ENCODE measurements at regions not wholly inside any gene's neighbourhood (a gene's known extent, or its start where the extent isn't known, plus 50 kb on each side); places are given as distances from the start of the nearest gene placed in this dataset.

GRCh38 chr5:111973961-111974360 is 217.0 kb upstream of the NREP start:
- TF ChIP-seq, protein P1, sequence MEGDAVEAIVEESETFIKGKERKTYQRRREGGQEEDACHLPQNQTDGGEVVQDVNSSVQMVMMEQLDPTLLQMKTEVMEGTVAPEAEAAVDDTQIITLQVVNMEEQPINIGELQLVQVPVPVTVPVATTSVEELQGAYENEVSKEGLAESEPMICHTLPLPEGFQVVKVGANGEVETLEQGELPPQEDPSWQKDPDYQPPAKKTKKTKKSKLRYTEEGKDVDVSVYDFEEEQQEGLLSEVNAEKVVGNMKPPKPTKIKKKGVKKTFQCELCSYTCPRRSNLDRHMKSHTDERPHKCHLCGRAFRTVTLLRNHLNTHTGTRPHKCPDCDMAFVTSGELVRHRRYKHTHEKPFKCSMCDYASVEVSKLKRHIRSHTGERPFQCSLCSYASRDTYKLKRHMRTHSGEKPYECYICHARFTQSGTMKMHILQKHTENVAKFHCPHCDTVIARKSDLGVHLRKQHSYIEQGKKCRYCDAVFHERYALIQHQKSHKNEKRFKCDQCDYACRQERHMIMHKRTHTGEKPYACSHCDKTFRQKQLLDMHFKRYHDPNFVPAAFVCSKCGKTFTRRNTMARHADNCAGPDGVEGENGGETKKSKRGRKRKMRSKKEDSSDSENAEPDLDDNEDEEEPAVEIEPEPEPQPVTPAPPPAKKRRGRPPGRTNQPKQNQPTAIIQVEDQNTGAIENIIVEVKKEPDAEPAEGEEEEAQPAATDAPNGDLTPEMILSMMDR (IDR thresholded peaks at IDR 0.05; ENCODE audit: insufficient read depth, missing control alignments), result no peak
- DNase-seq (ENCODE audit: insufficient read length, low spot score) (no peak), FAIRE-seq (no peak)

GRCh38 chr5:111972548-111972947 is 215.6 kb upstream of the NREP start:
- DNase-seq (ENCODE audit: insufficient read length, low spot score) (no peak), FAIRE-seq (no peak)
- TF ChIP-seq, protein P1 (IDR thresholded peaks at IDR 0.05; ENCODE audit: insufficient read depth, missing control alignments), result no peak

DNA sequence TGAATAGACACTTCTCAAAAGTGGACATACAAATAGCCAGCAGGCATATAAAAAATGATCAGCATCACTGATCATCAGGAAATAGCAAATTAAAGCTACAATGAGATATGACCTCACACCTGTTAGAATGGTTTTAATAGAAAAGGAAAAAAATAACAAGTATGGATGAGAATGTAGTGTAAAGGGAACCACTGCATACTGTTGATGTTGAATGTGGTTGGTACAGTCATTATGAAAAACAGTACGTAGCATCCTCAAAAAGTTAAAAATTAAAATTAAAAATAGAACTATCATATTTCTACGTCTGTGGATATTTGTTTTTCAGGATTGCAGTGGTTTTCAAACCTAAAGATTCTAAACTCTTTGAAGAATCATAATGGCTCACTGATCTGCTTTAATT is 215.1 kb upstream of the NREP start:
- DNase-seq (ENCODE audit: insufficient read length, low spot score), result no peak
- TF ChIP-seq, protein P1 (IDR thresholded peaks at IDR 0.05; ENCODE audit: insufficient read depth, missing control alignments), result no peak
- FAIRE-seq, result no peak

GRCh38 chr5:111968459-111968858 is 211.5 kb upstream of the NREP start:
- no peak for FAIRE-seq
- TF ChIP-seq, protein P1 (IDR thresholded peaks at IDR 0.05; ENCODE audit: insufficient read depth, missing control alignments), result no peak
- no peak for DNase-seq (ENCODE audit: insufficient read length, low spot score)

DNA sequence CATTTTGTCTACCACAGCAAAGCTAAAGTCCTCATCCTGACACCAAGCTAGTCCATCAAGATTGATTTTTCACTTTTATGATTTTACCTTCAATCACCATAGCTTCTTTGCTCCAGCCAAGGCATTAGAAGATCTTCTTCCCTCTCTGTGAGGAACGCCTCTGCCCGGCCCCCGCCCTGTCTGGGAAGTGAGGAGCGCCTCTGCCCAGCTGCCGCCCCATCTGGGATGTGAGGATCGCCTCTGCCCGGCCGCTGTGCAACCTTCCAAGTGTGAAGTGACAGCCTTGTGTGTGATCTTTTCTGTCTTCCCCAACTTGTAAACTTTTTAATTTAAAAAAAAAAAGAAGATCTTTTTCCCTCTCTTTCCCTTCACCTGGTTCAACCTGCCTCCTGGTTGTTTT is 210.5 kb upstream of the NREP start:
- FAIRE-seq (no peak), DNase-seq (ENCODE audit: insufficient read length, low spot score) (no peak)
- TF ChIP-seq, protein P1 (IDR thresholded peaks at IDR 0.05; ENCODE audit: insufficient read depth, missing control alignments), result no peak

- TF ChIP-seq, protein P1 (IDR thresholded peaks at IDR 0.05; ENCODE audit: insufficient read depth, missing control alignments), result no peak
- DNase-seq (ENCODE audit: insufficient read length, low spot score), result no peak
- no peak for FAIRE-seq
Observed at GRCh38 chr5:111966290-111966689, 209.3 kb upstream of the NREP start.

DNA sequence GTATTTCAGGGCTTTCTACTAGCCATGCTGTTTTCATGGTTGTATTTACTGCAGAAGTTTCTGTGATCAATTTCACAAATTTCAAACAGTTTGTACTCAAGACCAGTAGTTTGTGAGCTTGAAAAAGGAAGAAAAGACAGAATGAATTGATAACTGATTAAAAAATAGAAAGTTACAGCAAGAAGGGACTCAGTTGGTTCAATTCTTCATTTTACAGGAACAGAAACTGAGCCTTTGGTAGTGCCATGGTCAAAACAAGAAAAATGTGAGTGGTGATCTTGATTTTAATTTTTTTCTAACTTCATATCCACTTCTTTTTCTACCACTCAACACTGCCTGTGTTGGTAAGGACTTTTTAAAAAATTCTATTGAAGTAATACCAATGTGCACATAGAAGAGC is 206.6 kb upstream of the NREP start:
- no peak for FAIRE-seq
- TF ChIP-seq, protein P1 (IDR thresholded peaks at IDR 0.05; ENCODE audit: insufficient read depth, missing control alignments), result no peak
- no peak for DNase-seq (ENCODE audit: insufficient read length, low spot score)
